ENCODE measurements at regions not wholly inside any gene's neighbourhood (a gene's known extent, or its start where the extent isn't known, plus 50 kb on each side); places are given as distances from the start of the nearest gene placed in this dataset.

DNA sequence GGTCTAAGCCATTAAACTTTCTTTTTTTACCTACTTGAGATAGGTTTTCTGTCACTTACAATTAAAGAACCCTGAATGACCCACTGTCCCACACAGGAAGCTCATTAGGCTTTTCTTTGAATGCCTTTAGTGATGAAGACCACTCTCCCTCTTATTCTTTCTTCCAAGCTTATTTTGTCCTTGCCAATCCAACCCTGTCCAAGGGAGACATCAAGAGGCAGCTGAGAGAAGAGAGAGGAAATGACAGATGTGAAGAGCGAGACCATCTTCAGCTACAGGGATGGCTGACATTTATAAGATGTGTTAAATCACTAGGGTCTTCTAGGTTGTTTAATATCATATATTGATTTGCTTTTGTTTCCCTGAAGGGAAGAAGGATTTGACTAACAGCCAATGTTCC lies 133.5 kb downstream of the FAM114A2 start:
- no peak for DNase-seq (ENCODE audit: low read depth)
- TF ChIP-seq, protein P1, sequence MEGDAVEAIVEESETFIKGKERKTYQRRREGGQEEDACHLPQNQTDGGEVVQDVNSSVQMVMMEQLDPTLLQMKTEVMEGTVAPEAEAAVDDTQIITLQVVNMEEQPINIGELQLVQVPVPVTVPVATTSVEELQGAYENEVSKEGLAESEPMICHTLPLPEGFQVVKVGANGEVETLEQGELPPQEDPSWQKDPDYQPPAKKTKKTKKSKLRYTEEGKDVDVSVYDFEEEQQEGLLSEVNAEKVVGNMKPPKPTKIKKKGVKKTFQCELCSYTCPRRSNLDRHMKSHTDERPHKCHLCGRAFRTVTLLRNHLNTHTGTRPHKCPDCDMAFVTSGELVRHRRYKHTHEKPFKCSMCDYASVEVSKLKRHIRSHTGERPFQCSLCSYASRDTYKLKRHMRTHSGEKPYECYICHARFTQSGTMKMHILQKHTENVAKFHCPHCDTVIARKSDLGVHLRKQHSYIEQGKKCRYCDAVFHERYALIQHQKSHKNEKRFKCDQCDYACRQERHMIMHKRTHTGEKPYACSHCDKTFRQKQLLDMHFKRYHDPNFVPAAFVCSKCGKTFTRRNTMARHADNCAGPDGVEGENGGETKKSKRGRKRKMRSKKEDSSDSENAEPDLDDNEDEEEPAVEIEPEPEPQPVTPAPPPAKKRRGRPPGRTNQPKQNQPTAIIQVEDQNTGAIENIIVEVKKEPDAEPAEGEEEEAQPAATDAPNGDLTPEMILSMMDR (IDR thresholded peaks at IDR 0.05; ENCODE audit: low read depth, low read length, missing control alignments) = no peak

DNA sequence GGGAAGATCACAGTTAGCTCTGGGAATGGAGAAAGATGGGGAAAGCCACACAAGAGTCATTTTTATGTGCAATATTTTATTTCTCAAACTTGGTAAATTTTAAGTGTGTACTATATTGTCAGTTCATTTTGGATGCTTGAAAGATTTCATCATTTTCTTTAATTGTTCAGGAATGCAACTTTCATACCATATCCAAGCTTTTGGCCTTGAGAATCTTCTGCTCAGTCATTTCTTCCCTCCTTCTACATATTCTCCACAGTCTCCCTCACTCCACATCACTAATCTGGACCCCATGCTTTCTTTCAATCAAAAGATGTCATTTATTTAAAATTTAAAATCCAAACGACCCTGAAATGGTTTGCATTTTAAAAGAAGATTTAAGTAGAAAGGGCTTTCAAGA lies 135.4 kb downstream of the FAM114A2 start:
- no peak for DNase-seq (ENCODE audit: low read depth)
- no peak overlapping the region for H3K4me3 ChIP-seq (ENCODE audit: low read depth, low read length)
- TF ChIP-seq, protein P1 (IDR thresholded peaks at IDR 0.05; ENCODE audit: low read depth, low read length, missing control alignments) = no peak

More for the DNA sequence above, 133.5 kb downstream of the FAM114A2 start:
- no peak overlapping the region for H3K4me3 ChIP-seq (ENCODE audit: low read depth, low read length)

DNA sequence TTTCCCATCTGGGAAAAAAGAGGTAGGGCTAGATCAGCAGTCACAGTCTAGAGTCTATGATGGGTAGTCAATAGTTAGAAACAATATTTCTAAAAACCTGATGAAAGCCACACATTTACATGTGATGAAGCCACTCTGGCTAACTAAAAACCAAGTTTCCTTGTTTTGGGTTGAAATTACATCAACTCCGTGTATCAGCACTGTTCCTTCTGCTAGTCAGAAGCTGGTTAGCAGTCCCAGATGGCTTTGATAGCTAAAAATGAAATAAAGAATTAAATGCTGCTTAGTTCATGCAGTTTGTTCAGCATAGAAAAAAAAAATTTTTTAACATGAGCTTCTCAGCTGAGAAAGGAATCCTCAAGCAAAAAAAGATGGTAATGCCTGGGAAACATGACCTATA lies 136.7 kb downstream of the FAM114A2 start:
- H3K4me3 ChIP-seq (ENCODE audit: low read depth, low read length) = no peak overlapping the region
- TF ChIP-seq, protein P1 (IDR thresholded peaks at IDR 0.05; ENCODE audit: low read depth, low read length, missing control alignments) = no peak
- no peak for DNase-seq (ENCODE audit: low read depth)

DNA sequence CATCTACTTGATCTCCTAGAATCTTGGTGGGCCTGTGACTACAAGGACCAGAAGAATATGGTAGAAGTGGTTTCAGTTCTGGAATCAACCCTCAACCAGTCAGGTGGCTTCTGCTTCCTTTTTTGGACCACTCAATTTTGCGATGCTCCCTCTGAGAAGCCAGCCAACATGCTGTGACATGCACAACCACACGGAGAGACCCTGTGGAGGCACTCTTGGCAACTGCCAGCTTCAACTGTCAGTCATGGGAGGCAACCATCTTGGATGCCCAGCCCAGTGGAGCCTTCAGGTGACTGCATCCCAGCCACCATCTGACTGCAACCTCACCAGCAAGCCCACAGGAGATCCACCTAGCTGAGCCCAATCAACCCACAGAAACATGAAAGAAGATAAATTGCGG lies 137.3 kb downstream of the FAM114A2 start:
- no peak for DNase-seq (ENCODE audit: low read depth)
- TF ChIP-seq, protein P1 (IDR thresholded peaks at IDR 0.05; ENCODE audit: low read depth, low read length, missing control alignments) = no peak
- H3K4me3 ChIP-seq (ENCODE audit: low read depth, low read length) = no peak overlapping the region

DNA sequence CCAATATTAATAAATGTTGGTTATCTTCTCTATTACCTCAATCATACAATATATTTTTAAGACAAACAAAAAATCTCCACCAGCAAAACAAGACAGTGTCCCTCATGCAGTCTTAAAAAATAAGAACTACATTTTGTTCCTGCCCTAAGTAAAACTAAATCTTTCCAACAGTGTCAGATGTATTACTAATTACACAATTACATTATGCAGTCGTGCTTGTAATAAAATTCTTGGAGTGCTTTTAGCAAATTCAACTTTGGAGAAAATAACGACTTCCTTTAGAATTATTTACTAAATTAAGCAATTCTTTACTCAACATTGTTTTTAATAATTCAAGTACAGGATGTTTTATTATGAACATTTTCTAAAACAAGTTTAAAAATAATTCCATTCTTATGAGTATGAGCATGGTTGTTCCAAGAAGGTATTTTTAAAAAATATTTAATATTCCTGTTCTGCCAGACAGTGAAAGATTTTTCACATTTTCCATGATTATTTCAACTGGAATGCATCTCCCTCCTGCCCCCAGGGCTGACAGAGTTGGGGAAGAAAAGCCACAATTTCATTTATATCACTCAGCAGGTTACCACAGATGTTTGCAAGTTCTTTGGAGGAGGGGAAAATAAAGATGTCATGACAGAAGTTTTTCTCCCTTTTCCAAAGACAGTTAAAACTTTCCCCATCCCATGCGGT lies 137.9 kb downstream of the FAM114A2 start:
- TF ChIP-seq, protein P1 (IDR thresholded peaks at IDR 0.05; ENCODE audit: low read depth, low read length, missing control alignments) = no peak
- H3K4me3 ChIP-seq (ENCODE audit: low read depth, low read length) = no peak overlapping the region
- DNase-seq (ENCODE audit: low read depth) = no peak

DNA sequence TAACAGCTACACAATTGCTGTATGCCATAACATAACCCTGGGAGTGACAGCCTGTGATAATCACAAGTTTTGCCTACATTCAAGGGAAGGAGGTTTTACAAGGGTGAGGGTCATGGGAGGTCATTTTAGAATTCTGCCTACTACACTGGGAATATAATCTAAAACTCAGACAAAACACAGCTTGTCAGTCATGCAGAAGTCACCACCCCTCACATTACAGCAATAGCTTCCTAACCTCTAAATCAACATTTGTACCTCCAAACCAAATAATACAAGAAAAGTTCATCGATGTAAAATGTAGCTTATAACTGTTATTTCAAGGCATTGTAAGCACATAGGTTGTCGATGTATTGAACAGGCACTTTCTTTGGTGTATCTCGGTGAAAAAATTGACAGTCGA lies 139.0 kb downstream of the FAM114A2 start:
- TF ChIP-seq, protein P1 (IDR thresholded peaks at IDR 0.05; ENCODE audit: low read depth, low read length, missing control alignments) = no peak
- no peak overlapping the region for H3K4me3 ChIP-seq (ENCODE audit: low read depth, low read length)
- DNase-seq (ENCODE audit: low read depth) = no peak

DNA sequence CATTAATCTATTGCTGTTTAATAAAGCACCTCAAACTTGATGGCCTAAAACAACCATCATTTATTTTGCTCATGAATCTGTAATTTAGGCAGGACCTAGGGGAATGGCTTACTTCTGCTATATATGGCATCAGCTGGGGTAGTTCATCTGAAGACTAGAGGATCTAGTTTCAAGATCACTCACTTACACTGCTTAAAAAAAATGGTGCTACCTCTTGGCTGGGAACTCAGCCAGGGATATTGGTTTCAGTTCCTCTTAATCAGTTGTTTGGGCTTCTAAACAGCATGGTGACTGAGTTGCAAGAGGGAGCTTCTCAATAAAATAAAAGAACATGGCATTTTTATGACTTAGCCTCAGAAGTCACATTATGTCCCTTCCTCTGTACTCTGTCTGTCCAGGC lies 142.0 kb downstream of the FAM114A2 start:
- DNase-seq (ENCODE audit: low read depth) = peak; percentile 48
- no peak overlapping the region for H3K4me3 ChIP-seq (ENCODE audit: low read depth, low read length)
- TF ChIP-seq, protein P1 (IDR thresholded peaks at IDR 0.05; ENCODE audit: low read depth, low read length, missing control alignments) = no peak

All from GM12864 (cell line).